ENCODE measurements at regions not wholly inside any gene's neighbourhood (a gene's known extent, or its start where the extent isn't known, plus 50 kb on each side); places are given as distances from the start of the nearest gene placed in this dataset.
"Not testable (repeated sequence)": the region's sequence is repeated elsewhere in the genome, so short reads cannot be mapped to it uniquely, and the experiment has no call there.

- no peak for DNase-seq (ENCODE audit: low read depth)
Measured at GRCh38 chr4:1561286-1561990, 122.7 kb downstream of the FAM53A start.

- DNase-seq (ENCODE audit: low read depth) = peak; percentile 70
Measured at GRCh38 chr4:1559896-1560650, 124.0 kb downstream of the FAM53A start.

- no peak for DNase-seq (ENCODE audit: low read depth)
Measured at GRCh38 chr4:1558205-1558604, 125.9 kb downstream of the FAM53A start.

- DNase-seq (ENCODE audit: low read depth) = no peak
Measured at GRCh38 chr4:1557221-1557597, 126.9 kb downstream of the FAM53A start.

- no peak for DNase-seq (ENCODE audit: low read depth)
Measured at GRCh38 chr4:1556541-1557220, 127.4 kb downstream of the FAM53A start.

- DNase-seq (ENCODE audit: low read depth) = no peak
Measured at GRCh38 chr4:1554876-1555265, 129.2 kb downstream of the FAM53A start.

GRCh38 chr4:1554246-1554875 is 129.8 kb downstream of the FAM53A start:
- no peak for DNase-seq (ENCODE audit: low read depth)

GRCh38 chr4:1553365-1553764 is 130.7 kb downstream of the FAM53A start:
- no peak for DNase-seq (ENCODE audit: low read depth)

- DNase-seq (ENCODE audit: low read depth) = no peak
Measured at GRCh38 chr4:1552451-1552850, 131.7 kb downstream of the FAM53A start.

- DNase-seq (ENCODE audit: low read depth) = no peak
Measured at GRCh38 chr4:1551211-1551610, 132.9 kb downstream of the FAM53A start.

GRCh38 chr4:1550122-1551070 is 133.7 kb downstream of the FAM53A start:
- DNase-seq (ENCODE audit: low read depth) = no peak

- DNase-seq (ENCODE audit: low read depth) = no peak
Measured at GRCh38 chr4:1549638-1550035, 134.5 kb downstream of the FAM53A start.

GRCh38 chr4:1548827-1549637 is 135.1 kb downstream of the FAM53A start:
- DNase-seq (ENCODE audit: low read depth) = peak; percentile 27

- DNase-seq (ENCODE audit: low read depth) = no peak
Measured at GRCh38 chr4:1547856-1548826, 136.0 kb downstream of the FAM53A start.

- no peak for DNase-seq (ENCODE audit: low read depth)
Measured at GRCh38 chr4:1547131-1547855, 136.8 kb downstream of the FAM53A start.

- no peak for DNase-seq (ENCODE audit: low read depth)
Measured at GRCh38 chr4:1544861-1545281, 138.6 kb upstream of the NKX1-1 start.

- DNase-seq (ENCODE audit: low read depth) = not testable (repeated sequence)
Measured at GRCh38 chr4:1544435-1544834, 138.2 kb upstream of the NKX1-1 start.

GRCh38 chr4:1543976-1544375 is 137.7 kb upstream of the NKX1-1 start:
- DNase-seq (ENCODE audit: low read depth) = no peak
